OCI-LY7 (cell line): ENCODE measurements at regions not wholly inside any gene's neighbourhood (a gene's known extent, or its start where the extent isn't known, plus 50 kb on each side); places are given as distances from the start of the nearest gene placed in this dataset.

Experiments used
- CTCF ChIP-seq: fragments of 200-600 bp; sonication (generic); conservative IDR thresholded peaks from 2 replicates; pipeline ENCODE4 v1.5.1; 2014; ENCODE audit warnings: mild to moderate bottlenecking, antibody characterized with exemption, low read length, moderate library complexity, mixed read lengths
- EZH2phosphoT487 ChIP-seq: fragments of 200-600 bp; sonication (generic); IDR thresholded peaks from 2 replicates; pipeline ENCODE4 v1.6.1; 2018; ENCODE audit warnings: low read depth, borderline replicate concordance, mild to moderate bottlenecking, mixed run types, antibody characterized with exemption, low read length, moderate library complexity, mixed read lengths

- TF ChIP-seq CTCF, result no peak
- TF ChIP-seq EZH2phosphoT487, result no peak
Measured at GRCh38 chr10:31694929-31695837, 233.4 kb downstream of the ARHGAP12 start.
